ENCODE measurements at regions not wholly inside any gene's neighbourhood (a gene's known extent, or its start where the extent isn't known, plus 50 kb on each side); places are given as distances from the start of the nearest gene placed in this dataset.

DNA sequence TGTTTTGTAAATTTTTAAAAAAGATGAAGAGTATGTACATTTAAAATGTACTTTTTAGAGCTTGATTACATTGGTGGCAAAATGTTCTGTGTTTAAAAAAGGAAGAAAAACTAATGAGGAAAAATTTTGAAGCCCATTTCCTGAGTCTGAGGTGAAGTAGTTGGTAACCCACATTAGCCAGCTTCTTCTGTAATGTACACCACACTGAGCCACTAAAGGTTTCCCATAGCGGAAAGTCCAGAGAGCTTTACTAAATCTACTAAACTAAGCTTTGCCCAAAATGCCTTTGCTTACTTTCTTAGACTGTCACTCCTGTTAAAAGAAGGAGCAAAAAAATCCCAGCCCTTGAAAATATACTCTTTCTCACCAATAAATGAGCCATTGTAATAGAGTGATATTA lies 804.8 kb upstream of the ZEB2 start:
- TF ChIP-seq POLR2A (IDR thresholded peaks at IDR 0.05; ENCODE audit: borderline replicate concordance, extremely low read depth, insufficient read depth, insufficient read length) (no peak), YY1 (IDR thresholded peaks at IDR 0.05; ENCODE audit: extremely low read depth, insufficient replicate concordance, low read depth, low read length) (no peak), RAD21 (IDR thresholded peaks at IDR 0.05; ENCODE audit: low read depth) (no peak), SRF (IDR thresholded peaks at IDR 0.05; ENCODE audit: low read depth) (no peak), EZH2phosphoT487 (IDR thresholded peaks at IDR 0.05; ENCODE audit: borderline replicate concordance) (no peak), SP1 (IDR thresholded peaks at IDR 0.05; ENCODE audit: low read depth) (no peak), CEBPB (IDR thresholded peaks at IDR 0.05; ENCODE audit: low read depth) (no peak), TCF7L2 (IDR thresholded peaks at IDR 0.05; ENCODE audit: borderline replicate concordance, extremely low read depth, insufficient read depth, insufficient read length) (no peak)
- TF ChIP-seq, protein P1, sequence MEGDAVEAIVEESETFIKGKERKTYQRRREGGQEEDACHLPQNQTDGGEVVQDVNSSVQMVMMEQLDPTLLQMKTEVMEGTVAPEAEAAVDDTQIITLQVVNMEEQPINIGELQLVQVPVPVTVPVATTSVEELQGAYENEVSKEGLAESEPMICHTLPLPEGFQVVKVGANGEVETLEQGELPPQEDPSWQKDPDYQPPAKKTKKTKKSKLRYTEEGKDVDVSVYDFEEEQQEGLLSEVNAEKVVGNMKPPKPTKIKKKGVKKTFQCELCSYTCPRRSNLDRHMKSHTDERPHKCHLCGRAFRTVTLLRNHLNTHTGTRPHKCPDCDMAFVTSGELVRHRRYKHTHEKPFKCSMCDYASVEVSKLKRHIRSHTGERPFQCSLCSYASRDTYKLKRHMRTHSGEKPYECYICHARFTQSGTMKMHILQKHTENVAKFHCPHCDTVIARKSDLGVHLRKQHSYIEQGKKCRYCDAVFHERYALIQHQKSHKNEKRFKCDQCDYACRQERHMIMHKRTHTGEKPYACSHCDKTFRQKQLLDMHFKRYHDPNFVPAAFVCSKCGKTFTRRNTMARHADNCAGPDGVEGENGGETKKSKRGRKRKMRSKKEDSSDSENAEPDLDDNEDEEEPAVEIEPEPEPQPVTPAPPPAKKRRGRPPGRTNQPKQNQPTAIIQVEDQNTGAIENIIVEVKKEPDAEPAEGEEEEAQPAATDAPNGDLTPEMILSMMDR (IDR thresholded peaks at IDR 0.05 in 2 of 3, conservative IDR thresholded peaks at IDR 0.05 in 1 of 3; ENCODE audit: borderline replicate concordance in 1 of 3, insufficient read depth in 1 of 3, low read depth in 2 of 3, low read length in 2 of 3) = no peak
- TF ChIP-seq, protein P2, sequence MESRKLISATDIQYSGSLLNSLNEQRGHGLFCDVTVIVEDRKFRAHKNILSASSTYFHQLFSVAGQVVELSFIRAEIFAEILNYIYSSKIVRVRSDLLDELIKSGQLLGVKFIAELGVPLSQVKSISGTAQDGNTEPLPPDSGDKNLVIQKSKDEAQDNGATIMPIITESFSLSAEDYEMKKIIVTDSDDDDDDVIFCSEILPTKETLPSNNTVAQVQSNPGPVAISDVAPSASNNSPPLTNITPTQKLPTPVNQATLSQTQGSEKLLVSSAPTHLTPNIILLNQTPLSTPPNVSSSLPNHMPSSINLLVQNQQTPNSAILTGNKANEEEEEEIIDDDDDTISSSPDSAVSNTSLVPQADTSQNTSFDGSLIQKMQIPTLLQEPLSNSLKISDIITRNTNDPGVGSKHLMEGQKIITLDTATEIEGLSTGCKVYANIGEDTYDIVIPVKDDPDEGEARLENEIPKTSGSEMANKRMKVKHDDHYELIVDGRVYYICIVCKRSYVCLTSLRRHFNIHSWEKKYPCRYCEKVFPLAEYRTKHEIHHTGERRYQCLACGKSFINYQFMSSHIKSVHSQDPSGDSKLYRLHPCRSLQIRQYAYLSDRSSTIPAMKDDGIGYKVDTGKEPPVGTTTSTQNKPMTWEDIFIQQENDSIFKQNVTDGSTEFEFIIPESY (IDR thresholded peaks at IDR 0.05; ENCODE audit: extremely low read depth, insufficient replicate concordance, low read length) = no peak
- TF ChIP-seq, protein P3, sequence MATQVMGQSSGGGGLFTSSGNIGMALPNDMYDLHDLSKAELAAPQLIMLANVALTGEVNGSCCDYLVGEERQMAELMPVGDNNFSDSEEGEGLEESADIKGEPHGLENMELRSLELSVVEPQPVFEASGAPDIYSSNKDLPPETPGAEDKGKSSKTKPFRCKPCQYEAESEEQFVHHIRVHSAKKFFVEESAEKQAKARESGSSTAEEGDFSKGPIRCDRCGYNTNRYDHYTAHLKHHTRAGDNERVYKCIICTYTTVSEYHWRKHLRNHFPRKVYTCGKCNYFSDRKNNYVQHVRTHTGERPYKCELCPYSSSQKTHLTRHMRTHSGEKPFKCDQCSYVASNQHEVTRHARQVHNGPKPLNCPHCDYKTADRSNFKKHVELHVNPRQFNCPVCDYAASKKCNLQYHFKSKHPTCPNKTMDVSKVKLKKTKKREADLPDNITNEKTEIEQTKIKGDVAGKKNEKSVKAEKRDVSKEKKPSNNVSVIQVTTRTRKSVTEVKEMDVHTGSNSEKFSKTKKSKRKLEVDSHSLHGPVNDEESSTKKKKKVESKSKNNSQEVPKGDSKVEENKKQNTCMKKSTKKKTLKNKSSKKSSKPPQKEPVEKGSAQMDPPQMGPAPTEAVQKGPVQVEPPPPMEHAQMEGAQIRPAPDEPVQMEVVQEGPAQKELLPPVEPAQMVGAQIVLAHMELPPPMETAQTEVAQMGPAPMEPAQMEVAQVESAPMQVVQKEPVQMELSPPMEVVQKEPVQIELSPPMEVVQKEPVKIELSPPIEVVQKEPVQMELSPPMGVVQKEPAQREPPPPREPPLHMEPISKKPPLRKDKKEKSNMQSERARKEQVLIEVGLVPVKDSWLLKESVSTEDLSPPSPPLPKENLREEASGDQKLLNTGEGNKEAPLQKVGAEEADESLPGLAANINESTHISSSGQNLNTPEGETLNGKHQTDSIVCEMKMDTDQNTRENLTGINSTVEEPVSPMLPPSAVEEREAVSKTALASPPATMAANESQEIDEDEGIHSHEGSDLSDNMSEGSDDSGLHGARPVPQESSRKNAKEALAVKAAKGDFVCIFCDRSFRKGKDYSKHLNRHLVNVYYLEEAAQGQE (IDR thresholded peaks at IDR 0.05; ENCODE audit: low read depth) = no peak
- Histone ChIP-seq H3K27ac (ENCODE audit: low read depth, low read length) (no peak overlapping the region), H3K27me3 (ENCODE audit: insufficient read depth, low read length) (no peaks in the 10 kb centered on the region), H3K4me1 (ENCODE audit: control insufficient read depth in 1 of 2, insufficient read depth in 2 of 2, low read length in 2 of 2) (peaks cover 0 to 14% of the 10 kb centered on the region in 2 experiments; a peak in 2 of 4 replicates), H3K4me3 (replicated peaks in 1 of 2; ENCODE audit: low read depth in 1 of 2, low read length in 2 of 2) (no peak overlapping the region), H4K20me1 (ENCODE audit: insufficient read depth) (no peaks in the 10 kb centered on the region), H2AFZ (ENCODE audit: low read depth, low read length, poor library complexity, severe bottlenecking) (no peak overlapping the region), H3K9me3 (ENCODE audit: control insufficient read depth in 1 of 2, insufficient read depth in 1 of 2, low read depth in 1 of 2, low read length in 2 of 2) (no peaks in the 10 kb centered on the region), H3K79me2 (ENCODE audit: insufficient read depth, low read length) (no peaks in the 10 kb centered on the region), H3K9me2 (ENCODE audit: insufficient read depth) (no peaks in the 10 kb centered on the region), H3K4me2 (ENCODE audit: low read length) (no peak overlapping the region), H3K9ac (ENCODE audit: low read length) (no peak overlapping the region), H3K36me3 (ENCODE audit: control insufficient read depth in 1 of 2, insufficient read depth in 2 of 2, low read length in 2 of 2) (no peaks in the 10 kb centered on the region)
- ChIA-PET RAD21 (ENCODE audit: low non-redundant PET in 1 of 2, low total read pairs in 2 of 2, uncharacterized antibody in 2 of 2, unreplicated experiment in 2 of 2) (no interaction called here), CTCF (no interaction called here), POLR2A (no interaction called here)
- intact Hi-C loops (cut with micrococcal nuclease) = no loop called here
- DNase-seq (ENCODE audit: low read depth, low spot score) (no peak), ATAC-seq (no peak)
- no TSS peak for BruUV-seq (replicated peaks)
